Naive thymus-derived CD4-positive, alpha-beta T cell (primary cell): ENCODE measurements at regions not wholly inside any gene's neighbourhood (a gene's known extent, or its start where the extent isn't known, plus 50 kb on each side); places are given as distances from the start of the nearest gene placed in this dataset.

Source experiments
- ATAC-seq: fragments of 150-1000 bp; cut with Tn5 transposase; 2 replicates; pipeline ENCODE4 v1.10.0; 2021; ENCODE audit warnings: mild to moderate bottlenecking, moderate library complexity
- CTCF ChIA-PET: fragments of 350-600 bp; sonication (Branson Sonifier 250); formaldehyde crosslinking; loops from one replicate; lab custom pipeline; 2021; ENCODE audit warnings: antibody characterized with exemption; lab: Charles Lee
- POLR2A ChIA-PET: fragments of 350-600 bp; sonication (Branson Sonifier 250); formaldehyde crosslinking; loops from one replicate; lab custom pipeline; 2021; ENCODE audit warnings: antibody characterized with exemption, inconsistent platforms; lab: Charles Lee
- DNase-seq, 9 donors: peaks; one replicate each; pipeline versions ENCODE4 v3.0.0 to v3.0.0-alpha.2; 2020 to 2022; ENCODE audit warnings: mixed read lengths in 1 of 9
- H3K27ac ChIP-seq: one replicate; pipeline ENCODE4 v1.7.0; 2013; ENCODE audit warnings: mild to moderate bottlenecking, low read depth, low read length, moderate library complexity
- H3K27me3 ChIP-seq, 2 donors: one replicate each; pipeline ENCODE4 v1.7.0; 2013; ENCODE audit warnings: low read length in 2 of 2, mild to moderate bottlenecking in 2 of 2, moderate library complexity in 2 of 2; ENCODE audit not compliant: control insufficient read depth in 2 of 2, insufficient read depth in 2 of 2
- H3K36me3 ChIP-seq, 3 experiments: 1 replicate in 2 of 3; 2 replicates in 1 of 3; pipeline ENCODE4 v1.7.0; 2013; ENCODE audit warnings: low read length in 3 of 3, mild to moderate bottlenecking in 3 of 3, moderate library complexity in 1 of 3; ENCODE audit not compliant: insufficient read depth in 3 of 3, control insufficient read depth in 2 of 3
- H3K4me1 ChIP-seq, 2 donors: one replicate each; pipeline ENCODE4 v1.7.0; 2013; ENCODE audit warnings: low read length in 2 of 2, mild to moderate bottlenecking in 2 of 2, moderate library complexity in 1 of 2; ENCODE audit not compliant: control insufficient read depth in 2 of 2, insufficient read depth in 2 of 2
- H3K4me3 ChIP-seq: 2 replicates; pipeline ENCODE4 v1.7.0; 2013; ENCODE audit warnings: mild to moderate bottlenecking, low read length
- H3K9me3 ChIP-seq, 3 experiments: 1 replicate in 2 of 3; 2 replicates in 1 of 3; pipeline ENCODE4 v1.7.0; 2013; ENCODE audit warnings: low read length in 3 of 3; ENCODE audit not compliant: control insufficient read depth in 2 of 3
- H3K27ac Mint-ChIP-seq, 9 donors: one replicate each; pipeline ENCODE4 v1.8.0; 2020 to 2022; ENCODE audit warnings: mixed read lengths in 9 of 9, mild to moderate bottlenecking in 8 of 9, moderate library complexity in 5 of 9, inconsistent platforms in 2 of 9
- H3K27me3 Mint-ChIP-seq, 5 donors: one replicate each; pipeline ENCODE4 v1.8.0; 2021 to 2022; ENCODE audit warnings: mixed read lengths in 5 of 5, mild to moderate bottlenecking in 1 of 5
- H3K36me3 Mint-ChIP-seq, 5 donors: one replicate each; pipeline ENCODE4 v1.8.0; 2020 to 2022; ENCODE audit warnings: mixed read lengths in 5 of 5, mild to moderate bottlenecking in 3 of 5, inconsistent platforms in 1 of 5
- H3K4me1 Mint-ChIP-seq, 7 donors: one replicate each; pipeline ENCODE4 v1.8.0; 2020 to 2022; ENCODE audit warnings: mixed read lengths in 7 of 7, mild to moderate bottlenecking in 3 of 7, inconsistent platforms in 1 of 7
- H3K4me3 Mint-ChIP-seq, 10 donors: one replicate each; pipeline ENCODE4 v1.8.0; 2020 to 2022; ENCODE audit warnings: mild to moderate bottlenecking in 10 of 10, mixed read lengths in 10 of 10, moderate library complexity in 6 of 10, inconsistent platforms in 2 of 10
- H3K9me3 Mint-ChIP-seq, 11 donors: one replicate each; pipeline ENCODE4 v1.8.0; 2020 to 2022; ENCODE audit warnings: mixed read lengths in 11 of 11, mild to moderate bottlenecking in 4 of 11, inconsistent platforms in 1 of 11, moderate library complexity in 1 of 11
- intact Hi-C, 2 donors: fragments of 100-400 bp; cut with micrococcal nuclease; formaldehyde crosslinking; loops; one replicate each; pipeline ENCODE4 v1.15.1; 2023

GRCh38 chr5:106690585-106690984, 980.2 kb downstream of the EFNA5 start:
- Mint-ChIP-seq H3K9me3 (peaks cover 0 to 4% (median 0%) of the 10 kb centered on the region in 11 donors), H3K4me3 (no peak overlapping the region), H3K27ac (no peak overlapping the region), H3K36me3 (no peaks in the 10 kb centered on the region), H3K4me1 (no peaks in the 10 kb centered on the region), H3K27me3 (no peaks in the 10 kb centered on the region)
- no peak overlapping the region for H3K4me3 ChIP-seq
- POLR2A ChIA-PET: no interaction called here
- DNase-seq (no peak), ATAC-seq (no peak)
- no peak overlapping the region for H3K27ac ChIP-seq
- no peaks in the 10 kb centered on the region for H3K9me3 ChIP-seq
- H3K27me3 ChIP-seq: no peaks in the 10 kb centered on the region
- no peaks in the 10 kb centered on the region for H3K36me3 ChIP-seq
- CTCF ChIA-PET: no interaction called here
- intact Hi-C loops: no loop called here
- no peaks in the 10 kb centered on the region for H3K4me1 ChIP-seq

- peaks cover 0 to 12% (median 8%) of the 10 kb centered on the region in 11 donors for H3K9me3 Mint-ChIP-seq
- no peaks in the 10 kb centered on the region for H3K36me3 Mint-ChIP-seq
- no peaks in the 10 kb centered on the region for H3K4me1 Mint-ChIP-seq
- ChIA-PET CTCF (no interaction called here), POLR2A (no interaction called here)
- no peaks in the 10 kb centered on the region for H3K27me3 Mint-ChIP-seq
- H3K4me1 ChIP-seq: no peaks in the 10 kb centered on the region
- no peak overlapping the region for H3K4me3 ChIP-seq
- no peak overlapping the region for H3K27ac ChIP-seq
- intact Hi-C loops: no loop called here
- peaks cover 0 to 2% (median 0%) of the 10 kb centered on the region in 3 experiments for H3K9me3 ChIP-seq
- ATAC-seq (no peak), DNase-seq (no peak)
- no peaks in the 10 kb centered on the region for H3K36me3 ChIP-seq
- no peak overlapping the region for H3K4me3 Mint-ChIP-seq
- H3K27ac Mint-ChIP-seq: no peak overlapping the region
- no peaks in the 10 kb centered on the region for H3K27me3 ChIP-seq
These were observed 990.4 kb downstream of the EFNA5 start for GRCh38 chr5:106680330-106680729.

GRCh38 chr5:106677057-106677456, 993.7 kb downstream of the EFNA5 start:
- intact Hi-C loops: no loop called here
- Mint-ChIP-seq H3K36me3 (no peaks in the 10 kb centered on the region), H3K4me1 (no peaks in the 10 kb centered on the region), H3K4me3 (no peak overlapping the region), H3K27ac (no peak overlapping the region), H3K9me3 (peaks cover 0 to 15% (median 3%) of the 10 kb centered on the region in 11 donors), H3K27me3 (no peaks in the 10 kb centered on the region)
- CTCF ChIA-PET: no interaction called here
- Histone ChIP-seq H3K4me1 (no peaks in the 10 kb centered on the region), H3K9me3 (peaks cover 0 to 2% (median 0%) of the 10 kb centered on the region in 3 experiments), H3K27me3 (no peaks in the 10 kb centered on the region), H3K36me3 (no peaks in the 10 kb centered on the region), H3K27ac (no peak overlapping the region), H3K4me3 (no peak overlapping the region)
- POLR2A ChIA-PET: no interaction called here
- no peak for DNase-seq
- no peak for ATAC-seq

GRCh38 chr5:106675687-106676086, 995.0 kb downstream of the EFNA5 start:
- Histone ChIP-seq H3K4me3 (no peak overlapping the region), H3K27me3 (no peaks in the 10 kb centered on the region), H3K9me3 (peaks cover 0 to 2% (median 0%) of the 10 kb centered on the region in 3 experiments), H3K27ac (no peak overlapping the region), H3K4me1 (no peaks in the 10 kb centered on the region), H3K36me3 (no peaks in the 10 kb centered on the region)
- ATAC-seq: no peak
- ChIA-PET POLR2A (no interaction called here), CTCF (no interaction called here)
- DNase-seq: no peak
- no peaks in the 10 kb centered on the region for H3K4me1 Mint-ChIP-seq
- H3K9me3 Mint-ChIP-seq: peaks cover 0 to 11% (median 2%) of the 10 kb centered on the region in 11 donors
- no peak overlapping the region for H3K4me3 Mint-ChIP-seq
- H3K27ac Mint-ChIP-seq: no peak overlapping the region
- intact Hi-C loops: no loop called here
- H3K27me3 Mint-ChIP-seq: no peaks in the 10 kb centered on the region
- no peaks in the 10 kb centered on the region for H3K36me3 Mint-ChIP-seq

DNA sequence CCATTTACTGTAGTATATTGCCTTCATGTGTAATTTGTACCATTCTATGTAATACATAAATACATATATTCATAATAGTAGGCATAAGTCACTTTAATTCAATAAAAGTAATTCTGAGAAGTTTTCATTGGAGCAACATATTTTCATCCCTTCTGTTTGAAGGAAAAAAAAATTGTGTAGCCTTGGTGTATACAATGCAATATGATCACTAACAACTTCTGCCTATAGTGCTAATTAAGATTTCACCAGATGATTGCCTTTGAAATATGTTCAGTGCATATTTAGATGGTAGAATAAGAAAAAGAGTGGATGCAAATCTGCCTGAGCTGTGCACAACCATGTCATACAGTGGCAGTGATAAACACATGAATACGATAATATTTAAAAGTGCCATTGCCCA, 996.8 kb downstream of the EFNA5 start:
- Mint-ChIP-seq H3K27me3 (no peaks in the 10 kb centered on the region), H3K36me3 (no peaks in the 10 kb centered on the region), H3K27ac (no peak overlapping the region), H3K9me3 (peaks cover 0 to 11% (median 4%) of the 10 kb centered on the region in 11 donors), H3K4me3 (no peak overlapping the region), H3K4me1 (no peaks in the 10 kb centered on the region)
- ChIA-PET POLR2A (no interaction called here), CTCF (no interaction called here)
- Histone ChIP-seq H3K36me3 (no peaks in the 10 kb centered on the region), H3K4me3 (no peak overlapping the region), H3K27ac (no peak overlapping the region), H3K4me1 (no peaks in the 10 kb centered on the region), H3K27me3 (no peaks in the 10 kb centered on the region), H3K9me3 (peaks cover 0 to 2% (median 0%) of the 10 kb centered on the region in 3 experiments)
- no peak for ATAC-seq
- intact Hi-C loops: no loop called here
- no peak for DNase-seq

DNA sequence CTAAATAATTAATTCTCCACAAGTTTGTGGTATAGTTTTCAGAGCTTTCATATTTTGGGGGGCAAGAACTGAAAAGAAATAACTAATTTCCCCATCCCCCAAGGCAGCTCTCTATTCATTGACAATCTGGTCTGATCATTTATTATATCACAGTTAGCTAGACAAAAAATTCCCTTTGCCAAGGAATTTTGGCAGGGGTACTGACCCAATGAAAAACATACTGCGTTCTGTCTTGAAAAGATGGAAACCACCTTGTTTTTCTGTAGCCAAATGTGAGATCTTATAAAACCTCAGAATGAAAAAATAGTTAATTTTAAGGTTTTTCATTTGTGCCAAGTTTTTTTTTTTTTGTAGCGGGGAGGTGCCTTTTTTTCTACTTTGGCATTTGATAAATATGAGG, 1008.9 kb downstream of the EFNA5 start:
- H3K27me3 Mint-ChIP-seq: no peaks in the 10 kb centered on the region
- Histone ChIP-seq H3K4me3 (no peak overlapping the region), H3K4me1 (no peaks in the 10 kb centered on the region), H3K9me3 (no peaks in the 10 kb centered on the region), H3K36me3 (no peaks in the 10 kb centered on the region), H3K27ac (no peak overlapping the region), H3K27me3 (no peaks in the 10 kb centered on the region)
- peaks cover 0 to 9% (median 0%) of the 10 kb centered on the region in 11 donors for H3K9me3 Mint-ChIP-seq
- H3K4me3 Mint-ChIP-seq: no peak overlapping the region
- DNase-seq (no peak), ATAC-seq (no peak)
- no peaks in the 10 kb centered on the region for H3K36me3 Mint-ChIP-seq
- POLR2A ChIA-PET: no interaction called here
- CTCF ChIA-PET: no interaction called here
- no peaks in the 10 kb centered on the region for H3K4me1 Mint-ChIP-seq
- intact Hi-C loops: no loop called here
- no peak overlapping the region for H3K27ac Mint-ChIP-seq

DNA sequence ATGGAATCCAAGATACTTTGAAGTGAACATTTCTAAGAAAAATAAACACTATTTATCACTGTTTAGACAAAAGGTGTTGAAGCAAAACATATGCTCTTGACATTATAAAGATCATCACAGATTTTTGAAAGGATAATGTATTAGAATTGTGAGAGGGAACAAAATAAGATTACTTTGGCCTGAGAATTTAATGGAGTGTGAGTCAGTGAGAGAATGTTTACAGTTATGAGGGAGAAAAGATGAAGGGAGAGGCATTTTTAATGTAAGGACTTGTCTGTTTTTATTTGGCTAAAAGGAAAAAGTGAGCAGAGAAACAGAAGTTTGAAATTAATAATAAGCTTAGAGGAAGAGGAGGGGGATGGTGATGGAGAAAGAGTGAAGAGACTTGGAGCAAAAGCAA, 1010.1 kb downstream of the EFNA5 start:
- Histone ChIP-seq H3K36me3 (no peaks in the 10 kb centered on the region), H3K4me3 (no peak overlapping the region), H3K9me3 (no peaks in the 10 kb centered on the region), H3K27ac (no peak overlapping the region), H3K27me3 (no peaks in the 10 kb centered on the region), H3K4me1 (no peaks in the 10 kb centered on the region)
- no peak overlapping the region for H3K4me3 Mint-ChIP-seq
- intact Hi-C loops: no loop called here
- DNase-seq (no peak), ATAC-seq (no peak)
- peaks cover 0 to 9% (median 0%) of the 10 kb centered on the region in 11 donors for H3K9me3 Mint-ChIP-seq
- H3K4me1 Mint-ChIP-seq: no peaks in the 10 kb centered on the region
- CTCF ChIA-PET: no interaction called here
- H3K27ac Mint-ChIP-seq: no peak overlapping the region
- POLR2A ChIA-PET: no interaction called here
- no peaks in the 10 kb centered on the region for H3K27me3 Mint-ChIP-seq
- no peaks in the 10 kb centered on the region for H3K36me3 Mint-ChIP-seq
